SK-N-DZ (cell line): ENCODE measurements at regions not wholly inside any gene's neighbourhood (a gene's known extent, or its start where the extent isn't known, plus 50 kb on each side); places are given as distances from the start of the nearest gene placed in this dataset.
"Not testable (repeated sequence)": the region's sequence is repeated elsewhere in the genome, so short reads cannot be mapped to it uniquely, and the experiment has no call there.

Experiments
- DNase-seq: peaks from one replicate; pipeline ENCODE4 v3.0.0-alpha.2; 2015; ENCODE audit warnings: low spot score

GRCh38 chr1:232317350-232317749, 312.6 kb downstream of the SIPA1L2 start:
- DNase-seq = no peak

- no peak for DNase-seq
Measured at GRCh38 chr1:232316864-232317263, 313.1 kb downstream of the SIPA1L2 start.

DNA sequence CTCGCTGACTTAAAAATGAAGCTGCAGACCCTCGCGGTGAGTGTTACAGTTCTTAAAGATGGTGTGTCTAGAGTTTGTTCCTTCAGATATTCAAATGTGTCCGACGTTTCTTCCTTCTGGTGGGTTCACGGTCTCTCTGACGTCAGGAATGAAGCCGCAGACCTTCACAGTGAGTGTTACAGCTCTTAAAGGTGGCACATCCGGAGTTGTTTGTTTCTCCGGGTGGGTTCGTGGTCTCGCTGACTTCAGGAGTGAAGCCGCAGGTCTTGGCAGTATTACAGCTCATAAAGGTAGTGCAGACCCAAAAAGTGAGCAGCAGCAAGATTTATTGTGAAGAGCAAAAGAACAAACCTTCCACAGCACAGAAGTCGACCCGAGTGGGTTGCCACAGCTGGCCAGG, 316.1 kb downstream of the SIPA1L2 start:
- DNase-seq = not testable (repeated sequence)

DNA sequence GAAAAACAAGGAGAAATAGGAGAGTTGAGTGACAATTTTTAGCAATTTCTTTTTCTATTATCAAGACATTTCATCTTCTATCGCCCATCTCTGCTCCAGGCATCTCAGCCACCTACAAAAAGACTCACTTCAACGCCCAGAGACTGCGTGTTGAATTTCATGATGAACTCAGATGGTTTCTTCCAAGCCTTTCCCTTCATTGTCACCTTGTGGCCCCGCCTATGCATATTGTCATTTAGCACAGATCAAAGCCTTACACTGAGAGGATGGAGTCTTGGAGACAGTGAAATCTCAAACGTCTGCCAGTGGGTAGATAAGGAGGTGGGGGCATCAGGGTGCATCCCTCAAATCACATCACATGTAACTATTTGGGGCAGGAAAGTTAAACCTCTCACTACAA, 319.4 kb downstream of the SIPA1L2 start:
- DNase-seq = no peak

DNA sequence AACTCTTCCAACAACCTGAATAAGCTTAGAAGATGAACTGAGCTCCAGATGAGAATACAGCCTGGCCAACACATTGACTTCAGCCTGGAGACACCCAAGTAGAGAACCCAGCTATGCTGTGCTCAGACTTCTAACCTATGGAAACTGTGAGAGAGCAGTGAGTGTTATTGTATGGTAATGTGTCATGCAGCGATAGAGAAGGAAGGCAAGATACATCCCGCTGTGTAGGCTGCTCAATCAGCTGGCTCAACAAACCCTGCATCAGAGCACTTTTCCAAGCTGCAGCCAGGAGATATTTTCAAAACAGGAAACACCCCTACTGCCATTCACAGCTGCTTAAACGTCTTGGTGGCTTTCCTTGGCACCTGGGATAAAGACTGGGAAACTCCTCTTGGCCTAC, 321.3 kb downstream of the SIPA1L2 start:
- DNase-seq = no peak

DNA sequence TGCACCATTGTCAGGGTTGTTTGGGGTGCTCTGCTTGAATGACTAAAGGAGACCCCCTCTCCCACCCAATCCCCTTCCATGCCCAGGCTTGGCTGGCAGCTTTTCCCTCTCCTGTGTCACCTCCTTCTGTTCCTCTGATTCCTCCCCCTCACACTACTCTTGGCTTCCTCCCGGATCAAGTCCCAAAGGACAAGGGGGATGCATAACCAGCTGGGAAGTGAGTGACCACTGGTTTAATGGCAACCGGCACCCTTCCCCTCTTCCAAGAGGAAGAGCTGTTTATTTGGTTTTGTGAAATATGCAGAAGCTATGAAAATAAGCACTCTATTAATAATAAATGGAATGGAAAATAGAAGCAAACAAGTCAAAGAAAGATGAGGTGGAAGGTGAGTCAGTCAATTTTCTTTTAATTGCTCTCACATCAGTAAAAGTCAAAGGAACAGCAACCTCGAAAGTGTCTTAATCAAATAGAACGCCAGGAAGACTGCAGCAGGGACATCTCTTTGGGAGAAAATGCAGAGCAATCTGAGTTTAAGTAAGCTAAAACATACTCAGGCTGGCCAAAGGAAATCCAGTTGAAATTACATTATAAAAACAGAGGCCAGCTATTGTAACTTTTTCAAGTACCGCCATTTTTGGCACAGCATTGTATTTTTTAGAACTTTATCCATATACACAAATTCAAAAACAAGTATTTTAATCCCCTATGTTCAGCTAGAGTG, 322.5 kb downstream of the SIPA1L2 start:
- DNase-seq = no peak

GRCh38 chr1:232306269-232306961, 323.5 kb downstream of the SIPA1L2 start:
- DNase-seq = no peak

- DNase-seq = no peak
Measured at GRCh38 chr1:232305050-232305449, 324.9 kb downstream of the SIPA1L2 start.

DNA sequence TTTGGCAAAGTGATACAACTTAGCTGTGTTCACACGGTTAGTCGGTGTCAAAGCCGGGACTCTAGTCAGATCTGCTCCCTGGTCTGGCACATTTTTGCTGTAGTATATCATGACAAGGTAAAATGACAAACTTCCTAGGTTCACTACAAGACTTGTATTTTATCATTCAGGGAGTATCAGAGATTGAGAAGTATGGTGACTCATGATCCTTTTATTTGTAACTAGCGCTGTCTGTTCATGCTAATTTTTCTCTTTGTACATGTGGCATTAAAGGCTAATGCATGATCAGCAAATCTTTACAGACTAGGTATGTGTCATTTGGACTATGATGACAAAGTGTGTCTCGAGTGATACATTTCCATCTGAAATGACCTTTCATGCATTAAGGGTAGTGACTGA, 326.7 kb downstream of the SIPA1L2 start:
- DNase-seq = no peak

GRCh38 chr1:232302376-232303221, 327.3 kb downstream of the SIPA1L2 start:
- DNase-seq = no peak

DNA sequence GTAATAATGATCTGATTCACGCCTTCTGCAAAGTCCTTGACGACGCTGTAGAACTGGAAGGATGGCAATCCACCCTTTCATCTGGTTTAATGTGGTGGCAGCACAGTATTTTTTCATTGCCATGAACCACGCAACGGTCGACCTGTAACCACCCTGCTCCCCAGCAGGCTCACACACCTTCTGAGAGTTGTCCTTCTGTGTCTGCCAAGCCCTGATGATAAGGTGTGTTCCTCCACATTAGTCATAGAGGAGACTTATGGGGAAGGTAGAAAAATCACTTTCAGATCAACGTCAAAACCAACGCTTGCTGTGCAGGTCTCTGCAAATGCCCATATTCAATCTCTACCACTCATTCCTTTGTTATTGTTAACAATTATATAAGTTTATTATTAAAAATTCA, 328.7 kb downstream of the SIPA1L2 start:
- DNase-seq = no peak

DNA sequence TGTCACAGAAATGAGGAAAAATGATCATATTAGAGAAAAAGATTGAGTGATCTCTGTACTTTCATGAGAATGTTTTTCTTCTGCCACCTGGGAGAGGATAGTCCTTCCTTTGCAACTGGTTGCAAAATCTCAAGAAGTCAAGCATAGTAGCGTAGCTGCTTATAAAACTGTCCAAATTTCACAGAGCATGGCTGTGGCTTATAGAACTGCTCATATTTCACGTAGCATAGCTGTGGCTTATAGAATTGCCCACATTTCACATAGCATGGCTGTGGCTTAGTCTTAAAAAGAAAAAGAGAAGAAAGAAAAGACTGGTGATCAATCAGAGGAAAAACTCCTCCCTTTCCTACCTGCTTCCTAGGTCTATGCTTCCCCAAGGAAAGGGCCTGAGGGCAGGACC, 329.5 kb downstream of the SIPA1L2 start:
- no peak for DNase-seq

DNA sequence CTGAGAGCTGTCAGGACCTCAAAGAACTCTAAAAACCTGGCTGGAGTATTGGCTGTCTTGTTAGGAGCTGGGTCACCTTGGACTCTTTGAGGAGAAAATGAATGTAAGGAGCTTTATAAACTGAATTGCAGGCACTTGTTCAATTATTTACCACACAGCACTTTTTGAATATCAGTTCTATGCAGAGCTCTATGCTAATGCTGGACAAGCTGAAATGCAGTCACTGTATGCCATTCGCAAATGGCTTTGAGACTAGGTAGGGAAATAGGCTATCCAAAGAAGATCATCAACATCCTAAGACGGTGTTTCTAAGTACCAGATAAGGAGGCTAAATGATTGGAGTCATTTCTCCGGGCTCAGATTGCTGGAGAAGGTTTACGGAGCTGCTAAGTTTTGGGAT, 333.5 kb downstream of the SIPA1L2 start:
- DNase-seq = no peak

GRCh38 chr1:232293361-232293760, 336.6 kb downstream of the SIPA1L2 start:
- no peak for DNase-seq

DNA sequence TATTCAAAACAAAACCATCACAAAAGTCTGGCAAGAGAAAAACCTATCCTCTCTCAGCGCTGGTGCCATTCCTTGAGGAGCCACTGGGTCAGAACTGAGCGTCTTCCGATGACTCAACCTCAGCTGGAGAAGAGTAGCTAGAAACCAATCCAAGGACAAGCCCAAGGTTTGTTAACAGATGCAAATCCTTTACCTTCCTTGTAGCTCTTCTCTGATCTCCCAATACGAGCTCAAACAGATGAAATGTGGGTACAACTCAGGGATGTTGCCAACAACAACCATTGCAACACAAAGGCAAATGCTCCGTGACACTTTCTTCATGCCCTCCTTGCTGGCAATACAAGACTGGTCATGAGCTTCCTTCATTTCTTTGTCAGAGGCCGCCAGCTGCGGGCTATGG, 337.1 kb downstream of the SIPA1L2 start:
- DNase-seq = no peak

GRCh38 chr1:232292239-232292638, 337.7 kb downstream of the SIPA1L2 start:
- DNase-seq = no peak

DNA sequence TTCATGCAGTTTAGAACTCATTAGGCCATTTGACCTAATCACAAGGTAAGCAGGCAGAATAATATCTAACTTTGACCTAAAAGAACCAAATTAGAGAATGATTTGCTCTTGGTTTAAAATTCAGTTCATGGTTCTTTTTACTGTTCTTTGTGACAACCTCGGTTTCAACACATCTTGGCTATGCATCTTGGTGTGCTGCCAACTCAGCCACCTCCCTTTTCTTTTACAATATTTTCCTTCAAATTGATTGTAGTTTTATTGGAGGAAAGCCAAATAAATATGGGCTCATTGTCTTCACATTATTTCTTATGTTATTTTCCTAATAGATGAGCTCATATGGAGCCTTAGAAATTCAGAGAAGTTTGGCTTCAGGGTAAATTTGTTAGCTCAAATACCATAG, 338.3 kb downstream of the SIPA1L2 start:
- no peak for DNase-seq

DNA sequence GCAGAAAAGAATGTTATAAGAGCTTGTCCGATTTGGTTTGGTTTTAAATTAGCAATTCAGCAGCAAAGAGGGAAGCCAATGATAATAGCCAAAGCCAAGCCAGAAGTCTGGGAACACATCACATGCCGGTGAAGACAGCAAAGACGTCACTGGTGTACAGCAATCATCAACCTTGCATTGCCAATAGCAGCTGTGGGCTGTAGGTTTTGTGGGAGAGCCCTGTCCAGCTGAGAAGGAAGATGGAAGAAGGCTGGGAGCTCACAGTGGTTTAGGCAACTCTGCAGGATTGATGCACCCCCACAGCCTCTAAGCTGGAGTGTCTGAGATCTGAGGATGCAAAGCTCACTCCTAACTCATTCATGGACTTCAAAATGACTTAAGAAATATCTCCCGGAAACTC, 338.7 kb downstream of the SIPA1L2 start:
- DNase-seq = no peak

GRCh38 chr1:232290570-232290969, 339.4 kb downstream of the SIPA1L2 start:
- no peak for DNase-seq

DNA sequence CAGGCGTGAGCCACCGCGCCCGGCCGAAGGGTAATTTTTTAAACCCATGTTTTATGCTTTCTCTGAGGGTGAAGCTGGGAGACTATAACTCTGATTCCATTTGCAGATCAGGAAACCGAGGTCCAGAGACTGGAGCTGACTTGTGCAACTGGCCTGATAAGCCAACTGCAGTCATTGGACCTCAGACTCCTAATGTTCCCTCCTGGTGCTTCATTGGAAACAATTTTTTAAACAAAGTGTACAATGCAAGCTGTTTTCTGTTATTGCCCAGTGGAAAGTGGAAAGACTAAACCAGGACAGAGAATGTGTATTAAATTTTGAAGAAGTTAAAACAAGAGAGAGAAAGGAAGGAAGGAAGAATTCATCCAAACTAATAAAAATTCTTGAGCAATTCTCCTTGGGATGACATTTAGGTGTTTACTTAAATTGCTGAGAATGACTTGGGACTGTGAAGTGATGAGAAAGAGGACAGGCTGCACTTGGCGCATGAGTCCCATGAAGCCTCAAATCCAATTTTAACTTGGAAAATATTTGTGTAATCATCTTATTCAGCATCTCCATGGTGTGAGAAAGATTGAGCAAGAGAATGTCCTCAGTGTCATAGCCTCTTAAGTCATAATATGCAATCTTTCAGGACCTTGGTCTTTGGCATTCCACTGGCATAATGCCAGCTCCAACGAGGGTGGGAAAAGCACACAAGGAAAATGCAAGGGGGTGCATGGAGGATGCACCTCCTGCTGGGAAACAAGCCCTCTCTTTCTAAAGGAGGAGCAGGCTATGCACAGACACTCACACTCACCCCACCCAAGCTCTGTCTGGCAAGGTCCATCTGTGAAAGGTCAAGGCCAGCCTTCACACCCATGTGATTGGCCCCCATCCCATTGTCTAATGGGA, 342.0 kb downstream of the SIPA1L2 start:
- DNase-seq = no peak

DNA sequence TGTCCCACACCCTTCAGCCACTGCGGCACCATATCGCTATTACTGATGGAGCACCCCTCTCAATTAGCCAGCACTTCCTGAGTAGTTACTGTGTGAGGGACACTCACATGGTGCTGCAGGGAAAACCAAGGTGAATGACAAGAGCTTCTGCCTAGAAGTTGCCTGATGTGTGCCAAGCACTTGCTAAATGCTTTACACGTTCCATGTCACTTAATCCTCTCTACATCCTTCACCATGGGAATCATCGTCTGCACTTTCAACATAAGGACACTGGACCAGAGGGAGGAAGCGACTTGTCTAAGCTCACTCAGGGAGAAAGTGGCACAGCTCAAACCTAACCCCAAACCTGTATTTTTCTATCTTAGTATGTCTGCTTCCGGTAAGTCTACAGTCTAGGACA, 344.8 kb downstream of the SIPA1L2 start:
- DNase-seq = no peak
